ENCODE measurements at regions not wholly inside any gene's neighbourhood (a gene's known extent, or its start where the extent isn't known, plus 50 kb on each side); places are given as distances from the start of the nearest gene placed in this dataset.
"Not testable (repeated sequence)": the region's sequence is repeated elsewhere in the genome, so short reads cannot be mapped to it uniquely, and the experiment has no call there.

GRCh38 chr4:129988957-129989356, 893.0 kb downstream of the C4orf33 start:
- no peak for TF ChIP-seq CTCF (IDR thresholded peaks at IDR 0.05; ENCODE audit: low read depth, low read length, missing control alignments)
- DNase-seq = no peak
- Histone ChIP-seq H3K27ac (no peak overlapping the region), H3K27me3 (replicated peaks) (no peaks in the 10 kb centered on the region), H3K4me3 (ENCODE audit: low read depth, low read length) (no peak overlapping the region), H3K36me3 (replicated peaks) (no peaks in the 10 kb centered on the region)
- in situ Hi-C loops (cut with HindIII; ENCODE audit: low pct_ligation_motif_present, low sequenced_read_pairs) = no loop called here

DNA sequence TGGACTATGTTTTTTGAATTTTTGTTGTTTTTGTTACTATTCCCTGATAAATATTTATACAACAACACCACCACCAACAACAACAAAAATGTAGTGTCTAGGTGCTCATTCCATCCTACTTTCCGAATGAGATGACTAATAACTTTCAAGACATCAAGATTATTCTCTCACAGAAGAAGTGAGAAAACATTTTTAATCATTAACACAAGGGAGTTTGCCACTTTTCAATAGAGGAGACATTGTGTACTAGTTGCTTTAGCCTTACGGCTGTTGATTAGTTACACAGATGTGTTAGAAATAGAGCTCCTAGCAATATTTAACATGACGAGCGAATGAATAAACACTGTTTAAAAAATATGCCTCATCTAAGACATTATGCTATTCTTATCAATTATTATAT, 898.8 kb downstream of the C4orf33 start:
- Histone ChIP-seq H3K4me3 (ENCODE audit: low read depth, low read length) (no peak overlapping the region), H3K36me3 (replicated peaks) (no peaks in the 10 kb centered on the region), H3K27ac (no peak overlapping the region), H3K27me3 (replicated peaks) (no peaks in the 10 kb centered on the region)
- in situ Hi-C loops (cut with HindIII; ENCODE audit: low pct_ligation_motif_present, low sequenced_read_pairs) = no loop called here
- DNase-seq = no peak
- no peak for TF ChIP-seq CTCF (IDR thresholded peaks at IDR 0.05; ENCODE audit: low read depth, low read length, missing control alignments)

DNA sequence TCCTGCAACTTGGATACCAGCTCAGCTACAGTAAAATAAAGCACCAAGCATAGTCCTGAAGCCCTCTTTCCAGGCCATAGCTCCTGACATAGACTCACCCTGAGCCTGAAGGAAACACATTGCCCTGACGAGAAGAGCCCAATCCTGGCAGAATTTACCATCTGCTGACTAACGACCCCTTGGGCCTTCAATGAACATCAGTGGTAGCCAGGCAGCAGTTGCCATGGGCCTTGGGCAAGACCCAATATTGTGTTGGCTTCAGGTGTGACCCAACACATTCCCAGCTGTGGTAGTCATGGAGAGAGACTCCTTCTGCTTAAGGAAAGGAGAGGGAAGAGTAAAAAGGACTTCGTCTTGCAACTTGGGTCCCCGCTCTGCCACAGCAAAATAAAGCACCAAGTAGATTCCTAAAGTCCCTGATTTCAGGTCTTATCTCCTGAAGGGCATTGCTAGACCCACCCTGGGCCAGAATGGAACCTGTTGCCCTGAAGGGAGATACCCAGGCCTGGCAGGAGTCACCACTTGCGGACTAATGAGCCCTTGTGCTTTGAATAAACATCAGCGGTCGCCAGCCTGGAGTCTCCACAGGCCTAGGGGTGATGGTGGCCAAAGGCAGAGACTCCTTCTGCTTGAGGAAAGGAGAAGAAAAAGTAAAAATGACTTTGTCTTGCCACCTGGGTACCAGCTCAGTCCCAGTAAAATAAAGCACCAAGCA, 902.6 kb downstream of the C4orf33 start:
- Histone ChIP-seq H3K4me3 (ENCODE audit: low read depth, low read length) (no peak overlapping the region), H3K27me3 (replicated peaks) (no peaks in the 10 kb centered on the region), H3K36me3 (replicated peaks) (no peaks in the 10 kb centered on the region), H3K27ac (no peak overlapping the region)
- TF ChIP-seq CTCF (IDR thresholded peaks at IDR 0.05; ENCODE audit: low read depth, low read length, missing control alignments) = no peak
- DNase-seq = no peak
- in situ Hi-C loops (cut with HindIII; ENCODE audit: low pct_ligation_motif_present, low sequenced_read_pairs) = no loop called here

- TF ChIP-seq CTCF (IDR thresholded peaks at IDR 0.05; ENCODE audit: low read depth, low read length, missing control alignments) = no peak
- no peak overlapping the region for H3K4me3 ChIP-seq (ENCODE audit: low read depth, low read length)
- in situ Hi-C loops (cut with HindIII; ENCODE audit: low pct_ligation_motif_present, low sequenced_read_pairs) = no loop called here
- no peak for DNase-seq
- H3K36me3 ChIP-seq (replicated peaks) = no peaks in the 10 kb centered on the region
- no peak overlapping the region for H3K27ac ChIP-seq
- no peaks in the 10 kb centered on the region for H3K27me3 ChIP-seq (replicated peaks)
These were observed 903.2 kb downstream of the C4orf33 start for GRCh38 chr4:129999156-129999555.

DNA sequence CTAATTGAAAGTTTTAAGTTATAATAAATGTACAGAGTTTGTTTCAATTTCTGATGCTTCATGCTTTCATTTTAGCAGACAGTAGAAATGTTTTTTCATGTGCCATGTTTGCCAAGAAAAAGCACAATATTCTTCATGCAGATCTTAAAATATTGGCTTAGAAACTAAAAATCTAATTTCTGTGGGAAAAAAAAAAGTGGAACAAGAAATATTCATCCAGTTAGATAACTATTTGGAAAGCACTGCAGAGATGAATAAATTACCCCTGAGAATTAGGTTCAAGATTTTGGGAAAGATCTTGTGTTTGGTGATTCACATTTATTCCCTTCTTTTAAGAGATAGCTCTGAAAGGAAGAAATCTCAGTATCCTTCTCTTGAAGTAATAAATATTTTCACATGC, 912.5 kb downstream of the C4orf33 start:
- no peak for DNase-seq
- in situ Hi-C loops (cut with HindIII; ENCODE audit: low pct_ligation_motif_present, low sequenced_read_pairs) = no loop called here
- H3K36me3 ChIP-seq (replicated peaks) = no peaks in the 10 kb centered on the region

GRCh38 chr4:130012806-130013205, 916.9 kb downstream of the C4orf33 start:
- H3K4me3 ChIP-seq (ENCODE audit: low read depth, low read length); H3K27me3 ChIP-seq (replicated peaks); in situ Hi-C loops (cut with HindIII; ENCODE audit: low pct_ligation_motif_present, low sequenced_read_pairs); H3K27ac ChIP-seq; DNase-seq; H3K36me3 ChIP-seq (replicated peaks): not testable (repeated sequence)

More for the DNA sequence above, 912.5 kb downstream of the C4orf33 start:
- no peak for TF ChIP-seq CTCF (IDR thresholded peaks at IDR 0.05; ENCODE audit: low read depth, low read length, missing control alignments)
- no peaks in the 10 kb centered on the region for H3K27me3 ChIP-seq (replicated peaks)
- H3K4me3 ChIP-seq (ENCODE audit: low read depth, low read length) = no peak overlapping the region
- H3K27ac ChIP-seq = no peak overlapping the region

Measured in brain microvascular endothelial cell (primary cell).